HEK293 (cell line): ENCODE measurements at regions not wholly inside any gene's neighbourhood (a gene's known extent, or its start where the extent isn't known, plus 50 kb on each side); places are given as distances from the start of the nearest gene placed in this dataset.

Source experiments
- CTCF ChIA-PET: fragments of 350-600 bp; formaldehyde crosslinking; extraction: SDS; loops from one replicate; lab custom pipeline; 2021; ENCODE audit warnings: antibody characterized with exemption; lab: Yijun Ruan, JAX
- POLR2A ChIA-PET: fragments of 300-600 bp; formaldehyde crosslinking; extraction: SDS; loops from one replicate; lab custom pipeline; 2020; ENCODE audit warnings: antibody characterized with exemption, inconsistent platforms; lab: Yijun Ruan, JAX
- H3K27ac ChIP-seq: fragments of 200-500 bp; sonication (Bioruptor generic); 2 replicates; pipeline ENCODE4 v1.5.1; 2014; ENCODE audit warnings: low read depth, low read length, control low read depth, inconsistent platforms; ENCODE audit errors: extremely low read depth
- H3K36me3 ChIP-seq, 2 experiments: fragments of 200-500 bp in 1 of 2; sonication (Bioruptor generic) in 1 of 2; 1 replicate in 1 of 2; 2 replicates in 1 of 2; pipeline ENCODE4 v1.5.1; 2014 to 2017; ENCODE audit warnings: inconsistent platforms in 2 of 2, low read length in 2 of 2; ENCODE audit not compliant: control insufficient read depth in 2 of 2, insufficient read depth in 1 of 2
- H3K4me1 ChIP-seq: fragments of 200-500 bp; sonication (Bioruptor generic); 2 replicates; pipeline ENCODE4 v1.5.1; 2014; ENCODE audit warnings: mild to moderate bottlenecking, low read length, inconsistent platforms; ENCODE audit not compliant: control insufficient read depth, insufficient read depth
- H3K4me3 ChIP-seq: 2 replicates; pipeline ENCODE4 v1.5.1; 2011; ENCODE audit warnings: low read depth, mild to moderate bottlenecking, control low read depth, low read length, moderate library complexity
- H3K9me3 ChIP-seq: fragments of 200-500 bp; sonication (Bioruptor generic); 2 replicates; pipeline ENCODE4 v1.5.1; 2014; ENCODE audit warnings: low read depth, low read length, inconsistent platforms; ENCODE audit not compliant: control insufficient read depth, insufficient read depth
- FEZF1 ChIP-seq: fragments of 450-650 bp; formaldehyde crosslinking; IDR thresholded peaks from 2 replicates; pipeline ENCODE4 v1.5.1; 2016; ENCODE audit warnings: missing biosample characterization, missing genetic modification characterization
- GLI4 ChIP-seq: fragments of 450-650 bp; formaldehyde crosslinking; IDR thresholded peaks from 2 replicates; pipeline ENCODE4 v1.5.1; 2016; ENCODE audit warnings: missing biosample characterization, missing genetic modification characterization
- GLIS1 ChIP-seq: fragments of 450-650 bp; formaldehyde crosslinking; IDR thresholded peaks from 2 replicates; pipeline ENCODE4 v1.5.1; 2016; ENCODE audit warnings: missing biosample characterization, missing genetic modification characterization
- KLF8 ChIP-seq: fragments of 450-650 bp; formaldehyde crosslinking; IDR thresholded peaks from 2 replicates; pipeline ENCODE4 v1.5.1; 2016; ENCODE audit warnings: missing biosample characterization, missing genetic modification characterization
- OSR2 ChIP-seq: fragments of 450-650 bp; formaldehyde crosslinking; IDR thresholded peaks from 2 replicates; pipeline ENCODE4 v1.5.1; 2016; ENCODE audit warnings: missing biosample characterization, missing genetic modification characterization
- SP2 ChIP-seq: fragments of 450-650 bp; formaldehyde crosslinking; IDR thresholded peaks from 2 replicates; pipeline ENCODE4 v1.5.1; 2016; ENCODE audit warnings: missing biosample characterization, missing genetic modification characterization
- YY2 ChIP-seq: fragments of 450-650 bp; formaldehyde crosslinking; IDR thresholded peaks from 2 replicates; pipeline ENCODE4 v1.5.1; 2016; ENCODE audit warnings: missing biosample characterization, missing genetic modification characterization
- ZEB2 ChIP-seq: fragments of 450-650 bp; formaldehyde crosslinking; IDR thresholded peaks from 2 replicates; pipeline ENCODE4 v1.5.1; 2016; ENCODE audit warnings: missing biosample characterization, missing genetic modification characterization
- ZFHX2 ChIP-seq: fragments of 450-650 bp; formaldehyde crosslinking; conservative IDR thresholded peaks from 2 replicates; pipeline ENCODE4 v1.5.1; 2016; ENCODE audit warnings: missing biosample characterization, missing genetic modification characterization
- ZFP37 ChIP-seq: fragments of 450-650 bp; formaldehyde crosslinking; IDR thresholded peaks from 2 replicates; pipeline ENCODE4 v1.5.1; 2016; ENCODE audit warnings: missing biosample characterization, missing genetic modification characterization
- ZNF132 ChIP-seq: fragments of 450-650 bp; formaldehyde crosslinking; IDR thresholded peaks from 2 replicates; pipeline ENCODE4 v1.5.1; 2017; ENCODE audit warnings: missing biosample characterization, missing genetic modification characterization, borderline replicate concordance
- ZNF169 ChIP-seq: fragments of 450-650 bp; formaldehyde crosslinking; IDR thresholded peaks from 2 replicates; pipeline ENCODE4 v1.5.1; 2016; ENCODE audit warnings: missing biosample characterization, missing genetic modification characterization
- ZNF266 ChIP-seq: fragments of 450-650 bp; formaldehyde crosslinking; IDR thresholded peaks from 2 replicates; pipeline ENCODE4 v1.5.1; 2016; ENCODE audit warnings: missing biosample characterization, missing genetic modification characterization, low read depth
- ZNF366 ChIP-seq: fragments of 450-650 bp; formaldehyde crosslinking; conservative IDR thresholded peaks from 2 replicates; pipeline ENCODE4 v1.5.1; 2016; ENCODE audit warnings: missing biosample characterization, missing genetic modification characterization
- ZNF394 ChIP-seq: fragments of 450-650 bp; formaldehyde crosslinking; IDR thresholded peaks from 2 replicates; pipeline ENCODE4 v1.5.1; 2016; ENCODE audit warnings: missing biosample characterization, missing genetic modification characterization, mild to moderate bottlenecking, moderate library complexity, borderline replicate concordance
- ZNF416 ChIP-seq: fragments of 450-650 bp; formaldehyde crosslinking; IDR thresholded peaks from 2 replicates; pipeline ENCODE4 v1.5.1; 2016; ENCODE audit warnings: missing biosample characterization, missing genetic modification characterization
- ZNF544 ChIP-seq: fragments of 450-650 bp; formaldehyde crosslinking; IDR thresholded peaks from 2 replicates; pipeline ENCODE4 v1.5.0; 2017; ENCODE audit warnings: missing biosample characterization, missing genetic modification characterization
- ZNF555 ChIP-seq: fragments of 450-650 bp; formaldehyde crosslinking; conservative IDR thresholded peaks from 2 replicates; pipeline ENCODE4 v1.5.1; 2017; ENCODE audit warnings: missing biosample characterization, mild to moderate bottlenecking, missing genetic modification characterization, inconsistent platforms
- ZNF596 ChIP-seq: fragments of 450-650 bp; IDR thresholded peaks from 2 replicates; pipeline ENCODE4 v1.5.0; 2018; ENCODE audit warnings: missing biosample characterization, mild to moderate bottlenecking, missing genetic modification characterization, moderate library complexity
- ZNF621 ChIP-seq: fragments of 450-650 bp; formaldehyde crosslinking; IDR thresholded peaks from 2 replicates; pipeline ENCODE4 v1.5.1; 2017; ENCODE audit warnings: missing biosample characterization, missing genetic modification characterization
- TF ChIP-seq, protein P1 (sequence below): fragments of 450-650 bp; formaldehyde crosslinking; IDR thresholded peaks from 2 replicates; pipeline ENCODE4 v1.5.1; 2016; ENCODE audit warnings: missing biosample characterization, missing genetic modification characterization
- TF ChIP-seq, protein P2 (sequence below): fragments of 450-650 bp; formaldehyde crosslinking; IDR thresholded peaks from 2 replicates; pipeline ENCODE4 v1.5.1; 2016; ENCODE audit warnings: missing biosample characterization, missing genetic modification characterization
- TF ChIP-seq, protein P3 (sequence below): fragments of 450-650 bp; formaldehyde crosslinking; IDR thresholded peaks from 2 replicates; pipeline ENCODE4 v1.5.0; 2017; ENCODE audit warnings: missing biosample characterization, missing genetic modification characterization, borderline replicate concordance
- TF ChIP-seq, protein P4 (sequence below): fragments of 450-650 bp; IDR thresholded peaks from 2 replicates; pipeline ENCODE4 v1.5.1; 2018; ENCODE audit warnings: missing biosample characterization, mild to moderate bottlenecking, missing genetic modification characterization

DNA sequence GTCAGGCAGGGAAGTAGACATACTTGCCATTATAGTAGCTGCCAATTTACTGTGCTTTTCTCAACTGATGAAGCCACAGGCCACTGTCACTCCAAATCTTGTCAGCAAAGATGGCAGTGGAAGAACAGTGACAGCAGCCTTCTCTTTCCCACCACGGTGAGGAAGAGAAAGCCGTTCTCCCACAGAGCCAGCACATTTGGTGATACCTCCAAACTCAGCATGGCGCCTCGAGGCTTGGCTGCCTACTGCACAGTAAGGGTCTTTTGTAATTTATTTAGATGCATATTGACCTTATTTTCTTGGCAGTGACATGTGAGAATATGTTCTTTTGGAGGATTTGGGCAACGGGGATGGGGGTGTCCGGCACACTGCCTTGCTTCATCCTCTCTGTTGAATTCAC is 117.2 kb upstream of the CDH20 start:
- Histone ChIP-seq H3K9me3 (no peaks in the 10 kb centered on the region), H3K4me1 (no peaks in the 10 kb centered on the region), H3K27ac (no peak overlapping the region), H3K4me3 (no peak overlapping the region), H3K36me3 (no peaks in the 10 kb centered on the region)
- ChIA-PET POLR2A (no interaction called here), CTCF (no interaction called here)
- no peak for TF ChIP-seq ZNF169 (tag by site-specific recombination)
- no peak for TF ChIP-seq ZNF621 (tag by site-specific recombination)
- TF ChIP-seq ZEB2 = no peak
- no peak for TF ChIP-seq ZNF132
- TF ChIP-seq ZNF544 (tag by site-specific recombination) = no peak
- TF ChIP-seq ZNF416 = no peak

DNA sequence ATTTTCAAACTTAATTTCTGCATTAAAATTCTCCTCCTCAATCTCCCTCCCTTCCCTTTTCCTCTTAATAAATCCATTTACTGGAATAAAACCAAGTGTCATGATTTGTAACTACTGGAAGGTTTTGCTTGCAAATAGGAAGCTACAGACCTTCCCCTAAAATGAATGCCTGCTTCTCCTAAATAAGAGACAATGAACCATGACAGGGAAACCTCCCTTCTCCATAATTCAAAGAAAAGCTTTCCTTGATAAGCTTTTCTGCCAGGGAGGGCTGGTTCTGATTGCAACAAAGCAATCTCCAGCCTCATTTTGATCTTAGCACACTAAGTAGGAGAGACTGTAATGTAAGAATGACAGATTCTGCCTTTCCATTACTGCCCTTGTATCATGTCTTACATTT is 111.0 kb upstream of the CDH20 start:
- no peaks in the 10 kb centered on the region for H3K4me1 ChIP-seq
- no peak overlapping the region for H3K4me3 ChIP-seq
- no peak overlapping the region for H3K27ac ChIP-seq
- no peaks in the 10 kb centered on the region for H3K36me3 ChIP-seq
- no peaks in the 10 kb centered on the region for H3K9me3 ChIP-seq
- ChIA-PET POLR2A (no interaction called here), CTCF (no interaction called here)
- TF ChIP-seq, protein P1, sequence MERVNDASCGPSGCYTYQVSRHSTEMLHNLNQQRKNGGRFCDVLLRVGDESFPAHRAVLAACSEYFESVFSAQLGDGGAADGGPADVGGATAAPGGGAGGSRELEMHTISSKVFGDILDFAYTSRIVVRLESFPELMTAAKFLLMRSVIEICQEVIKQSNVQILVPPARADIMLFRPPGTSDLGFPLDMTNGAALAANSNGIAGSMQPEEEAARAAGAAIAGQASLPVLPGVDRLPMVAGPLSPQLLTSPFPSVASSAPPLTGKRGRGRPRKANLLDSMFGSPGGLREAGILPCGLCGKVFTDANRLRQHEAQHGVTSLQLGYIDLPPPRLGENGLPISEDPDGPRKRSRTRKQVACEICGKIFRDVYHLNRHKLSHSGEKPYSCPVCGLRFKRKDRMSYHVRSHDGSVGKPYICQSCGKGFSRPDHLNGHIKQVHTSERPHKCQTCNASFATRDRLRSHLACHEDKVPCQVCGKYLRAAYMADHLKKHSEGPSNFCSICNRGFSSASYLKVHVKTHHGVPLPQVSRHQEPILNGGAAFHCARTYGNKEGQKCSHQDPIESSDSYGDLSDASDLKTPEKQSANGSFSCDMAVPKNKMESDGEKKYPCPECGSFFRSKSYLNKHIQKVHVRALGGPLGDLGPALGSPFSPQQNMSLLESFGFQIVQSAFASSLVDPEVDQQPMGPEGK (tag by site-specific recombination) = no peak
- TF ChIP-seq OSR2 (tag by site-specific recombination) (no peak), FEZF1 (tag by site-specific recombination) (no peak), ZNF555 (tag by site-specific recombination) (no peak)

DNA sequence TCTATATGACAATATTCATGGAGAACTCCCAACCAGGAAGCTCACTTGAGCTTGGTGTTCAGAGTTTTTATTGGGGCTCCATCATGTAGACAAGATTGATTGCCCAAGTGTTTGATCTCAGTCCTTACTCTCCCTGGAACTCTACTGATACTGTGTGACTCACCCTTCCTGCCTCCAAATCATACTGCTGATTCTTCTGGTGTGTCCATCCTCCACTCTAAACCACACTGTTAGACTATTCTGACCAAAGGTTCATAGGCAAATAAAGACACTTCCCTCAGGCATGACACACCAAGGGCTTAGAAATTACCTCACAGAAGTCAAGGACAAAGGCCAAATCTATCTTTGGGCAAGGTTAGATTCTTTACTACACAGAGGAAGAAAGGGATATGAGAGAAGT is 107.9 kb upstream of the CDH20 start:
- Histone ChIP-seq H3K4me3 (no peak overlapping the region), H3K36me3 (no peaks in the 10 kb centered on the region), H3K4me1 (no peaks in the 10 kb centered on the region)
- TF ChIP-seq ZFHX2 (no peak), GLIS1 (tag by site-specific recombination) (no peak), KLF8 (tag by site-specific recombination) (no peak), ZFP37 (tag by site-specific recombination) (no peak), YY2 (tag by site-specific recombination) (no peak), ZNF366 (tag by site-specific recombination) (no peak), ZNF266 (no peak)
- TF ChIP-seq, protein P2, sequence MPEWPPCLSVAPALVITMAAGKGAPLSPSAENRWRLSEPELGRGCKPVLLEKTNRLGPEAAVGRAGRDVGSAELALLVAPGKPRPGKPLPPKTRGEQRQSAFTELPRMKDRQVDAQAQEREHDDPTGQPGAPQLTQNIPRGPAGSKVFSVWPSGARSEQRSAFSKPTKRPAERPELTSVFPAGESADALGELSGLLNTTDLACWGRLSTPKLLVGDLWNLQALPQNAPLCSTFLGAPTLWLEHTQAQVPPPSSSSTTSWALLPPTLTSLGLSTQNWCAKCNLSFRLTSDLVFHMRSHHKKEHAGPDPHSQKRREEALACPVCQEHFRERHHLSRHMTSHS (tag by site-specific recombination) = no peak
- TF ChIP-seq, all 188 proteins: peak for 0
- H3K9me3 ChIP-seq = no peaks in the 10 kb centered on the region
- POLR2A ChIA-PET = no interaction called here
- CTCF ChIA-PET = no interaction called here
- H3K27ac ChIP-seq = no peak overlapping the region

DNA sequence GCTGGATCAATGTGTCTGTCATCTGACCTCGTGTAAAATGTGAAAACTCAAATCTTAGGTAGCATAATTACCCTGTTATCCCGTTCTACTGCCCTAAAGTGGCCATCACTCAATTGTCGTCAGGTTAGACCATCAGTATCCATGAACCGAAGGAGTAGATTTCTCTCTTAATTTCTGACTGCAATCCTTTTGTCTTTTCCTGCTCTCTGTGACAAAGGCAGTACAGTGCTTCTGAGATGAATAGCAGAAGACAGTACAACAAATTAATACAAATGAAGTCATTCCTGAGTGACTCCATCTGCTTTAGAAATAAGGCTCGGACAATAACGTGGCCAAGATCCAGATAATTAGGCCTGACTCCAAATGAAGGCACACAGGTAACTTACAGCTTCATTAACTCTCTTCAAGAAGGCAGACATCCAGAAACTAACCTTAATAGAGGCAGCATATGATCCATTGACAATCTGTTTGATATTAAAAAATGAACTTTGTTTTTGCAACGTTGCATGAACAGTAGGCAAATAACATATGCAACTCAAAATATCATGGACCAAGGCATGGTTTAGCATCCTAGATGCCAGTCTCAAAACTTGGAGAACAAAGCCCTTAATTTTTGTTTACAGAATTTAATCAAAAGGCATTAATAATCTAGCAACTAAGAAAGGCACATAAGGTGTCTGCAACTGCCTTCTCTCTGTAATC is 96.7 kb upstream of the CDH20 start:
- Histone ChIP-seq H3K36me3 (no peaks in the 10 kb centered on the region), H3K9me3 (no peaks in the 10 kb centered on the region; the same call in 1 of the 2 replicates), H3K27ac (no peak overlapping the region), H3K4me1 (no peaks in the 10 kb centered on the region), H3K4me3 (no peak overlapping the region)
- CTCF ChIA-PET = no interaction called here
- POLR2A ChIA-PET = no interaction called here
- no peak for TF ChIP-seq ZNF394 (tag by site-specific recombination)
- TF ChIP-seq ZNF596 (tag by site-specific recombination) = no peak
- TF ChIP-seq, protein P3, sequence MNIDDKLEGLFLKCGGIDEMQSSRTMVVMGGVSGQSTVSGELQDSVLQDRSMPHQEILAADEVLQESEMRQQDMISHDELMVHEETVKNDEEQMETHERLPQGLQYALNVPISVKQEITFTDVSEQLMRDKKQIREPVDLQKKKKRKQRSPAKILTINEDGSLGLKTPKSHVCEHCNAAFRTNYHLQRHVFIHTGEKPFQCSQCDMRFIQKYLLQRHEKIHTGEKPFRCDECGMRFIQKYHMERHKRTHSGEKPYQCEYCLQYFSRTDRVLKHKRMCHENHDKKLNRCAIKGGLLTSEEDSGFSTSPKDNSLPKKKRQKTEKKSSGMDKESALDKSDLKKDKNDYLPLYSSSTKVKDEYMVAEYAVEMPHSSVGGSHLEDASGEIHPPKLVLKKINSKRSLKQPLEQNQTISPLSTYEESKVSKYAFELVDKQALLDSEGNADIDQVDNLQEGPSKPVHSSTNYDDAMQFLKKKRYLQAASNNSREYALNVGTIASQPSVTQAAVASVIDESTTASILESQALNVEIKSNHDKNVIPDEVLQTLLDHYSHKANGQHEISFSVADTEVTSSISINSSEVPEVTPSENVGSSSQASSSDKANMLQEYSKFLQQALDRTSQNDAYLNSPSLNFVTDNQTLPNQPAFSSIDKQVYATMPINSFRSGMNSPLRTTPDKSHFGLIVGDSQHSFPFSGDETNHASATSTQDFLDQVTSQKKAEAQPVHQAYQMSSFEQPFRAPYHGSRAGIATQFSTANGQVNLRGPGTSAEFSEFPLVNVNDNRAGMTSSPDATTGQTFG (tag by site-specific recombination) = no peak
- no peak for TF ChIP-seq GLI4 (tag by site-specific recombination)
- TF ChIP-seq SP2 = no peak
- TF ChIP-seq, protein P4, sequence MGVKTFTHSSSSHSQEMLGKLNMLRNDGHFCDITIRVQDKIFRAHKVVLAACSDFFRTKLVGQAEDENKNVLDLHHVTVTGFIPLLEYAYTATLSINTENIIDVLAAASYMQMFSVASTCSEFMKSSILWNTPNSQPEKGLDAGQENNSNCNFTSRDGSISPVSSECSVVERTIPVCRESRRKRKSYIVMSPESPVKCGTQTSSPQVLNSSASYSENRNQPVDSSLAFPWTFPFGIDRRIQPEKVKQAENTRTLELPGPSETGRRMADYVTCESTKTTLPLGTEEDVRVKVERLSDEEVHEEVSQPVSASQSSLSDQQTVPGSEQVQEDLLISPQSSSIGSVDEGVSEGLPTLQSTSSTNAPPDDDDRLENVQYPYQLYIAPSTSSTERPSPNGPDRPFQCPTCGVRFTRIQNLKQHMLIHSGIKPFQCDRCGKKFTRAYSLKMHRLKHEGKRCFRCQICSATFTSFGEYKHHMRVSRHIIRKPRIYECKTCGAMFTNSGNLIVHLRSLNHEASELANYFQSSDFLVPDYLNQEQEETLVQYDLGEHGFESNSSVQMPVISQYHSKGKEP (tag by site-specific recombination) = no peak
